HepG2 (cell line): ENCODE measurements at regions not wholly inside any gene's neighbourhood (a gene's known extent, or its start where the extent isn't known, plus 50 kb on each side); places are given as distances from the start of the nearest gene placed in this dataset.

ENCODE experiments used
- ATAC-seq: fragments of 200-7000 bp; cut with Tn5 transposase; 3 replicates; pipeline ENCODE4 v1.9.1; 2020; ENCODE audit warnings: mild to moderate bottlenecking, moderate library complexity
- BruUV-seq: library from RNA; stranded (reverse); fragments of 400-500 nt; replicated peaks from 2 replicates; lab custom pipeline; 2021; lab: Mats Ljungman, UMichigan
- CTCF ChIA-PET: fragments of 300-600 bp; formaldehyde crosslinking; extraction: SDS; loops from one replicate; lab custom pipeline; 2021; ENCODE audit warnings: low total read pairs, inconsistent platforms, low intra/inter-chr PET ratio; lab: Yijun Ruan, JAX
- POLR2A ChIA-PET: fragments of 350-600 bp; sonication (Branson Sonifier 250); formaldehyde crosslinking; loops from one replicate; lab custom pipeline; 2020; ENCODE audit warnings: antibody characterized with exemption, inconsistent platforms; lab: Yijun Ruan, JAX
- DNase-seq: peaks from one replicate; pipeline ENCODE4 v3.0.0-alpha.2; 2015; ENCODE audit warnings: low spot score
- FAIRE-seq: peaks from 3 replicates; lab custom pipeline; 2011; peaks lifted over from hg19 to GRCh38; lab: Jason Lieb, UNC
- H2AFZ ChIP-seq: one replicate; pipeline ENCODE4 v1.6.1; 2011; ENCODE audit warnings: low read length, inconsistent platforms
- H3K27ac ChIP-seq: fragments of 300-600 bp; 3 replicates; pipeline ENCODE4 v1.8.0; 2011; ENCODE audit warnings: mixed run types, mild to moderate bottlenecking, mixed read lengths, low read length, inconsistent platforms; ENCODE audit not compliant: insufficient read depth; ENCODE audit errors: extremely low read length
- H3K27me3 ChIP-seq, 2 experiments: fragments of 200-600 bp in 1 of 2; 2 replicates in 1 of 2; 3 replicates in 1 of 2; pipeline versions ENCODE4 v1.6.0 to v1.8.0; 2011; ENCODE audit warnings: low read length in 2 of 2, mild to moderate bottlenecking in 2 of 2, moderate library complexity in 2 of 2, inconsistent platforms in 1 of 2; ENCODE audit not compliant: insufficient read depth in 2 of 2, control insufficient read depth in 1 of 2
- H3K36me3 ChIP-seq, 2 experiments: fragments of 200-600 bp in 1 of 2; replicated peaks in 1 of 2; 2 replicates in 1 of 2; 3 replicates in 1 of 2; pipeline versions ENCODE4 v1.5.1 to v1.8.0; 2011; ENCODE audit warnings: low read length in 2 of 2, inconsistent platforms in 1 of 2; ENCODE audit not compliant: insufficient read depth in 2 of 2, control insufficient read depth in 1 of 2
- H3K4me1 ChIP-seq: 2 replicates; pipeline ENCODE4 v1.5.1; 2012; ENCODE audit warnings: low read length, inconsistent platforms; ENCODE audit not compliant: insufficient read depth
- H3K4me2 ChIP-seq: 2 replicates; pipeline ENCODE4 v1.6.0; 2011; ENCODE audit warnings: low read depth, low read length, inconsistent platforms
- H3K4me3 ChIP-seq, 3 experiments: fragments of 200-600 bp in 1 of 3; sonication (generic), shearing (Covaris generic) in 1 of 3; replicated peaks in 1 of 3; 2 replicates each; pipeline ENCODE4 v1.5.1; 2011 to 2016; ENCODE audit warnings: low read length in 3 of 3, inconsistent platforms in 2 of 3, low read depth in 2 of 3, mild to moderate bottlenecking in 2 of 3, control low read depth in 1 of 3, mixed read lengths in 1 of 3; ENCODE audit not compliant: insufficient read depth in 1 of 3
- H3K79me2 ChIP-seq: one replicate; pipeline ENCODE4 v1.6.1; 2011; ENCODE audit warnings: low read length, inconsistent platforms; ENCODE audit not compliant: insufficient read depth
- H3K9ac ChIP-seq: 2 replicates; pipeline ENCODE4 v1.6.0; 2011; ENCODE audit warnings: mild to moderate bottlenecking, low read depth, low read length, inconsistent platforms; ENCODE audit not compliant: insufficient read depth
- H3K9me3 ChIP-seq: 2 replicates; pipeline ENCODE4 v1.5.1; 2012; ENCODE audit warnings: mild to moderate bottlenecking, low read length
- H4K20me1 ChIP-seq: 2 replicates; pipeline ENCODE4 v1.6.0; 2011; ENCODE audit warnings: inconsistent platforms, mild to moderate bottlenecking, low read length, moderate library complexity; ENCODE audit not compliant: insufficient read depth
- CREB3 ChIP-seq: sonication (generic); formaldehyde crosslinking; IDR thresholded peaks from 2 replicates; pipeline ENCODE4 v1.5.0; 2020; ENCODE audit warnings: missing genetic modification reagents
- CTCF ChIP-seq: sonication (generic); formaldehyde crosslinking; IDR thresholded peaks from 2 replicates; pipeline ENCODE4 v1.5.0; 2020; ENCODE audit warnings: mild to moderate bottlenecking, missing genetic modification reagents, moderate library complexity
- IKZF1 ChIP-seq: fragments of 450-650 bp; IDR thresholded peaks from 2 replicates; pipeline ENCODE4 v1.7.1; 2016
- MIER3 ChIP-seq: IDR thresholded peaks from 2 replicates; pipeline ENCODE4 v1.6.1; 2016; ENCODE audit warnings: missing compliant biosample characterization, borderline replicate concordance
- REXO4 ChIP-seq: sonication (generic); formaldehyde crosslinking; IDR thresholded peaks from 2 replicates; pipeline ENCODE4 v1.8.0; 2022; ENCODE audit warnings: missing genetic modification reagents, mild to moderate bottlenecking, borderline replicate concordance
- SP1 ChIP-seq, 2 experiments: fragments of 450-650 bp in 1 of 2; sonication (generic) in 1 of 2; formaldehyde crosslinking in 1 of 2; IDR thresholded peaks; 2 replicates each; pipeline versions ENCODE4 v1.4.0 to v1.6.1; 2016 to 2020; ENCODE audit warnings: missing genetic modification reagents in 1 of 2
- STAG1 ChIP-seq: sonication (generic); formaldehyde crosslinking; IDR thresholded peaks from 2 replicates; pipeline ENCODE4 v1.4.0; 2020; ENCODE audit warnings: missing genetic modification reagents
- ZSCAN5A ChIP-seq: sonication (generic); formaldehyde crosslinking; IDR thresholded peaks from 2 replicates; pipeline ENCODE4 v1.8.0; 2022; ENCODE audit warnings: mild to moderate bottlenecking, missing genetic modification reagents, borderline replicate concordance
- WGBS: methylation state at CpG from one replicate; pipeline ENCODE4 v1.1.6; 2017; ENCODE audit warnings: low lambda C conversion rate; 5-methylcytosine and 5-hydroxymethylcytosine counted together
- in situ Hi-C: cut with HindIII; loops from 2 replicates; pipeline ENCODE4 v1.10.0; 2017; ENCODE audit warnings: low pct_unique_long_range_greater_than_20kb; ENCODE audit not compliant: extremely low pct_ligation_motif_present
- intact Hi-C: fragments of 100-400 bp; cut with micrococcal nuclease; formaldehyde crosslinking; loops from one replicate; pipeline ENCODE4 v1.10.0; 2022; ENCODE audit not compliant: unreplicated experiment

GRCh38 chr4:98828801-98829200 is 100.1 kb downstream of the EIF4E start:
- H3K9ac ChIP-seq = no peak overlapping the region
- H3K4me2 ChIP-seq = no peak overlapping the region
- DNase-seq (peak; percentile 3), FAIRE-seq (no peak), ATAC-seq (peak; percentile 54)
- no peaks in the 10 kb centered on the region for H4K20me1 ChIP-seq
- no peaks in the 10 kb centered on the region for H3K9me3 ChIP-seq
- no TSS peak for BruUV-seq
- 12% methylated on average over 5 of the region's 5 CpGs for WGBS
- H3K36me3 ChIP-seq = no peaks in the 10 kb centered on the region
- no peaks in the 10 kb centered on the region for H3K27me3 ChIP-seq
- H3K4me1 ChIP-seq = no peaks in the 10 kb centered on the region
- ChIA-PET POLR2A (no interaction called here), CTCF (no interaction called here)
- H3K4me3 ChIP-seq = no peak overlapping the region
- H3K79me2 ChIP-seq = no peaks in the 10 kb centered on the region
- in situ Hi-C loops (loop anchor here (25.0 kb wide), 1 partner anchor 366 kb away; no protein-coding TSS in a partner anchor), intact Hi-C loops (no loop called here)
- H3K27ac ChIP-seq = no peak overlapping the region
- TF ChIP-seq IKZF1 (no peak), REXO4 (CRISPR knock-in tag) (no peak), MIER3 (no peak), STAG1 (CRISPR knock-in tag) (peak; percentile 49), CTCF (peak; percentile 27; the same call in 1 of the 2 replicates), ZSCAN5A (CRISPR knock-in tag) (no peak), SP1 (IDR thresholded peaks at IDR 0.05) (no peak), SP1 (CRISPR knock-in tag; IDR thresholded peaks at IDR 0.05) (no peak), CREB3 (CRISPR knock-in tag) (no peak)
- H2AFZ ChIP-seq = no peak overlapping the region
